Middle frontal gyrus (tissue), 1 donor: ENCODE measurements at regions not wholly inside any gene's neighbourhood (a gene's known extent, or its start where the extent isn't known, plus 50 kb on each side); places are given as distances from the start of the nearest gene placed in this dataset.
"Not testable (repeated sequence)": the region's sequence is repeated elsewhere in the genome, so short reads cannot be mapped to it uniquely, and the experiment has no call there.

Source experiments
- DNase-seq: peaks from one replicate; pipeline ENCODE4 v3.0.0-alpha.2; 2015; ENCODE audit warnings: low spot score; ENCODE audit errors: extremely low spot score

GRCh38 chr4:131419147-131419546 lies 1729.9 kb upstream of the PCDH10 start:
- no peak for DNase-seq

- no peak for DNase-seq
These were observed 1722.9 kb upstream of the PCDH10 start for GRCh38 chr4:131426023-131426758.

GRCh38 chr4:131427000-131427399 lies 1722.1 kb upstream of the PCDH10 start:
- no peak for DNase-seq

GRCh38 chr4:131430302-131430701 lies 1718.8 kb upstream of the PCDH10 start:
- no peak for DNase-seq

GRCh38 chr4:131441004-131441688 lies 1707.9 kb upstream of the PCDH10 start:
- DNase-seq, result no peak

- DNase-seq, result no peak
These were observed 1701.2 kb upstream of the PCDH10 start for GRCh38 chr4:131447883-131448282.

GRCh38 chr4:131450572-131451209 lies 1698.4 kb upstream of the PCDH10 start:
- no peak for DNase-seq

- no peak for DNase-seq
These were observed 1689.5 kb upstream of the PCDH10 start for GRCh38 chr4:131459430-131460101.

GRCh38 chr4:131470360-131470759 lies 1678.7 kb upstream of the PCDH10 start:
- no peak for DNase-seq

- DNase-seq, result no peak
These were observed 1660.3 kb upstream of the PCDH10 start for GRCh38 chr4:131488772-131489171.

GRCh38 chr4:131496211-131496610 lies 1652.9 kb upstream of the PCDH10 start:
- not testable (repeated sequence) for DNase-seq

GRCh38 chr4:131499141-131499873 lies 1649.8 kb upstream of the PCDH10 start:
- no peak for DNase-seq

- no peak for DNase-seq
These were observed 1639.6 kb upstream of the PCDH10 start for GRCh38 chr4:131509521-131509920.

- no peak for DNase-seq
These were observed 1622.4 kb upstream of the PCDH10 start for GRCh38 chr4:131526686-131527085.

- DNase-seq, result no peak
These were observed 1618.0 kb upstream of the PCDH10 start for GRCh38 chr4:131531087-131531486.

- no peak for DNase-seq
These were observed 1614.0 kb upstream of the PCDH10 start for GRCh38 chr4:131534944-131535645.

- no peak for DNase-seq
These were observed 1608.8 kb upstream of the PCDH10 start for GRCh38 chr4:131540256-131540655.

- DNase-seq, result no peak
These were observed 1601.5 kb upstream of the PCDH10 start for GRCh38 chr4:131547506-131547981.

GRCh38 chr4:131551306-131551705 lies 1597.8 kb upstream of the PCDH10 start:
- DNase-seq, result no peak

GRCh38 chr4:131566026-131566425 lies 1583.1 kb upstream of the PCDH10 start:
- DNase-seq, result no peak
